ENCODE measurements at regions not wholly inside any gene's neighbourhood (a gene's known extent, or its start where the extent isn't known, plus 50 kb on each side); places are given as distances from the start of the nearest gene placed in this dataset.
"Not testable (repeated sequence)": the region's sequence is repeated elsewhere in the genome, so short reads cannot be mapped to it uniquely, and the experiment has no call there.

DNA sequence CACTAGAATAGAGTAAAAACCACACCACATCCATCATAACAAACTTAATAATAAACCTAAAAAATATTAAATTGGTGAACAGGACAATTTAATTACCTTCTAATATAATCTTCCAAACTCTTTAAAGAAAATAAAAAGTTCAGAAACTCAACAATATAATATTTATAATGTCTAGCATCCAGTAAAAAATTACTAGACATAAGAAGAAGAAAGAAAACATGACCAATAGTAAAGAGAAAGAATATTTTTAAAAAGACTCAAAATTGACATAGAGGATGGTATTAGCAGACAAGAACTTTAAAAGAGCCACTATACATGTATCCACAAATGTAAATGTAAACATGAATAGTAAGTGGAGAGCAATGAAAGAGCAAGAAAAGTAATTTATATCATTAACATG is 388.4 kb downstream of the TFEC start:
- DNase-seq (ENCODE audit: low spot score) = no peak

GRCh38 chr7:115638853-115639252 is 391.7 kb downstream of the TFEC start:
- DNase-seq (ENCODE audit: low spot score) = no peak

- no peak for DNase-seq (ENCODE audit: low spot score)
Observed at GRCh38 chr7:115637128-115637527, 393.4 kb downstream of the TFEC start.

- DNase-seq (ENCODE audit: low spot score) = peak; percentile 13
Observed at GRCh38 chr7:115635876-115636275, 394.7 kb downstream of the TFEC start.

DNA sequence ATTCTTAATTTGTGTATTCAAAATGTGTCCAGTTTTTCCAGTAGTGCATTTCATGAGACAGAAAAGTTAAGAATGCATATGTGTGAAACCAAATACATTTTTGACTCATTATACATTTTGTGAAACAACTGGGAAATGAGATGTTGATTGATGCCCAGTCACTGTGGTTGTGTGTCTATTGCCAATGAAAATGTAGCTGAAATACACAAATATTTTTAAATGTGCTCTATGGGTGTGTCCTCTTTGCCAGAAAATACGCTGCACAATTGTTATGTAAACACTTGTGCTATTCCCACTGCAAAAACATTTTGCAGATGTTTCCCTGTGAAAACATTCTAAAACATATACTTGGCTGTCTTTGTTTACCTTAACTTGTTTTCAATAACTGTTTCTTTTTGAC is 395.2 kb downstream of the TFEC start:
- DNase-seq (ENCODE audit: low spot score) = peak; percentile 17

GRCh38 chr7:115634633-115635032 is 395.9 kb downstream of the TFEC start:
- DNase-seq (ENCODE audit: low spot score) = no peak

- no peak for DNase-seq (ENCODE audit: low spot score)
Observed at GRCh38 chr7:115632636-115633035, 397.9 kb downstream of the TFEC start.

- DNase-seq (ENCODE audit: low spot score) = no peak
Observed at GRCh38 chr7:115631782-115632181, 398.8 kb downstream of the TFEC start.

DNA sequence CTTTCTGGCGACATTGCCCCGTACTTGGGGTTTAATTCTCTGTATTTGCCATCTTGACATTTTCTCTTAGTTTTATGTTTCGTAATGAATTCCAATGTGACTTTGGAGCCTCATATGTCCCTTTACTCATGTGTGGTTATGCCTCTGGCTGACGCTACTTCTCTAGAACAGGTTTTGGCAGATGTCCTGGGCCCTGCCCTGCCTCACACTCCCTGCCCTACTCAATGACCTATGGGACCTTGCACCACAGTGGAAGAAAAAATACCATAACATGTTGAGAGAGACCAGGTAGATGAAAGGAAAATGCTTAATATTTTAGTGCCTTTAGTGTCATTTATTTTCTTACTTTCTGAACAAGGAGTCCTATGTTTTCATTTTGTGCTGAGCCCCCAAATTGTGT is 400.5 kb downstream of the TFEC start:
- no peak for DNase-seq (ENCODE audit: low spot score)

DNA sequence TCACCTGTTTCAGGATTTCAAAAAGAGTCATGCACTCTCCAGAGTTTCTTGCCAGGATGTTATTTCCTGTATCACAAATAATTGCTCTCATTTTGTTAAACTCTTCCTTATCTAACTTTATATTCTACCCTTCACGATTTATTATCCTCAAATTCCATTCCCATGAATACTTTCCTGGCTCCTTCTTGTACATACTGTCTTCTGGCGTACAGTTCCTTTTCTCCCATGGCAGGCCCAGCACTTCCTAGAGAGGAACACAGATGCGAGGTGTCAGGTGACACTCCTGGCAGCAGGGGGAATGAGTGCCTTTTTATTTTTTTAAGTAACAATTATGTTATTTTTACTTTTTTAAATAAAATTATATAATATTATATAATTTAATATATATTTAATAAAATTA is 411.9 kb downstream of the TFEC start:
- peak; percentile 44 for DNase-seq (ENCODE audit: low spot score)

DNA sequence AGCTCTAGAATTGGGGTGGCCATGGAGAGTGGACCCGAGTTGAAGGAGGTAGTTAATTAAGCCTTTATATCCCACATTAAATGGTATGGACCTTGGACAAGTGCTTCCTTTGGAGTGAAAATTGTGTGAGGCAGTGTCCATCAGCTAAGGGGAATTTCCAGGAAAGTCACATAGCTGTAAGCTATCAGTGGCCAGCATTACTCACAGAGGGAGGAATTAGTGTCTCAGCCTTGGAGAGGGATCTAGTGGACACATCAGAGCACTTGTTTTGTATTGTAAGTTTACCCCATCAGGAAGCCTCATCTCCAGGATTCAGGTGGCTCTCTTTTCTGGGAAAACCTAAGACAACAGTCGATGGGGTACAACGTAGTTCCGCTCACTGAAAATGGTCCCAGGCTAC is 416.7 kb downstream of the TFEC start:
- DNase-seq (ENCODE audit: low spot score) = peak; percentile 26

DNA sequence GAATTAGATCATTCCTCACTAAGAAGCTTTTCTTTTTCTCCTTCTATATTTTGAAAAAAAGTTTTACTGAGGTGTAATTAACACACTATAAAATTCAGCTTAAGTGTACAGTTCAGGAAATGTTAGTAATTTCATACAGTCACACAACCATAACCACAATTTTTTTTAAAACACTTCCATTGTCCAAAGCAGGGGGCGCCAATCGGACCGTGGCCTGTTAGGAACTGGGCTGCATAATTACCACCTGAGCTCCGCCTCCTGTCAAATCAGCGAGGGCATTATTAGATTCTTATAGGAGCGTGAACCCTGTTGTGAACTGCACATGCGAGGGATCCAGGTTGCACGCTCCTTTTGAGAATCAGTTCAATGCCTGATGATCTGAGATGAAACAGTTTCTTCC is 427.1 kb downstream of the TFEC start:
- no peak for DNase-seq (ENCODE audit: low spot score)

GRCh38 chr7:115600207-115600606 is 430.4 kb downstream of the TFEC start:
- DNase-seq (ENCODE audit: low spot score) = peak; percentile 19

DNA sequence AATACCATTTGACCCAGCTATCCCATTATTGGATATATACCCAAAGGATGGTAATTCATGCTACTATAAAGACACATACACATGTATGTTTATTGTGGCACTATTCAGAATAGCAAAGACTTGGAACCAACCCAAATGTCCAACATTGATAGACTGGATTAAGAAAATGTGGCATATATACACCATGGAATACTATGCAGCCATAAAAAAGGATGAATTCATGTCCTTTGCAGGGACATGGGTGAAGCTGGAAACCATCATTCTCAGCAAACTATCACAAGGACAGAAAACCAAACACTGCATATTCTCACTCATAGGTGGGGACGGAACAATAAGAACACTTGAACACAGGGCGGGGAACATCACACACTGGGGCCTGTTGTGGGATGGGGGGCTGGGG is 431.4 kb downstream of the TFEC start:
- DNase-seq (ENCODE audit: low spot score) = not testable (repeated sequence)

DNA sequence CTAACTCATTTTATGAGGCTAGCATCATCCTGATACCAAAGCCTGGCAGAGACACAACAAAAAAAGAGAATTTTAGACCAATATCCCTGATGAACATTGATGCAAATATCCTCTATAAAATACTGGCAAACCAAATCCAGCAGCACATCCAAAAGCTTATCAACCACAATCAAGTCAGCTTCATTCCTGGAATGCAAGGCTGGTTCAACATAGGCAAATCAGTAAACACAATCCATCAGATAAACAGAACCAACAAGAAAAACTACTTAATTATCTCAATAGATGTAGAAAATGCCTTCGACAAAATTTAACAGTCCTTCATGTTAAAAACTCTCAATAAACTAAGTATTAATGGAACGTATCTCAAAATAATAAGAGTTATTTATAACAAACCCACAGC is 433.3 kb downstream of the TFEC start:
- DNase-seq (ENCODE audit: low spot score) = not testable (repeated sequence)

DNA sequence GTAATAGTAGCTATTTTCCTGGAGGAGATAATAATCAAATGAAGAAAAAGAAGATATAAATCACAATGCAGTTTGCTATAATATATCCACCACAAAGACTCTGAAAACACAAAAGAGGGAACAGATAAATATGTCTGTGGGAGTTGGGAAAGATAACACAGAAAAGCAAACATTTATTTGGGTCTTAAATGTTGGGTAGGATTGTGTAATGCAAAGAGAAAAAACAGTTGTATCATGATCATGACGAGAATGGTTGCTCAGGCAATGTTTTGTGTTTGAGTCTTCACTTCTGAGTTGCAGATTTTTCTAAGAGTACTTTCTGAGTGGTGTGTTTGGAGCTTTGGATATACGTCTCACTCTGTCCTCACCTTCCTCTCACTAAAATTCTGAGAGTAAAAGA is 437.5 kb downstream of the TFEC start:
- DNase-seq (ENCODE audit: low spot score) = no peak

DNA sequence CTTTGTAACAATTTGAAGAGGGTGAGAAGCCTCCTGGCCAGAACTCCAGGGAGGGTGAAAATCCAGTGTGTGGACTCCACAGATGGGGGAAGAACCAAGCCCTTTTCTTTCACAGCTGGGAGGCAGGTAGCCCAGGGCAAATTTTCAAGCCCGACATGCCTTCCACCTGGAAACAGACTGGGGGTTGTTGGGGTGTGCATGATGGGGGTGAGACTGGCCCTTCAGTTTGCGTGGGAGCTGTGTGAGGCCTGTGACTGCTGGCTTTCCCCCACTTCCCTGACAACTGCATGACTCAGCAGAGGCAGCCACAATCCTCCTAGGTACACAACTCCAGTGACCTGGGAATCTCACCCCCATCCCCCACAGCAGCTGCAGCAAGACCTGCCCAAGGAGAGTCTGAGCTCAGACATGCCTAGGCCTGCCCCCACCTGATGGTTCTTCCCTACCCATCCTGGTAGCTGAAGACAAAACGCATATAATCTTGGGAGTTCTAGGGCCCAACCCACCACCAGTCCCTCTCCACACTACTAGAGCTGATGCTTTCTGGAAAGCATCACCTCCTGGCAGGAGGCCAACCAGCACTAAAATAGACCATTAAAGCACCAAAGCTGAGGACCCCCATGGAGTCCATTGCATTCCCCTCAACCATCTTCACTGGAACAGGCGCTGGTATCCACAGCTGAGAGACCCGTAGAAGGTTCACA is 445.4 kb downstream of the TFEC start:
- no peak for DNase-seq (ENCODE audit: low spot score)

- no peak for DNase-seq (ENCODE audit: low spot score)
Observed at GRCh38 chr7:115582956-115583355, 447.6 kb downstream of the TFEC start.

DNA sequence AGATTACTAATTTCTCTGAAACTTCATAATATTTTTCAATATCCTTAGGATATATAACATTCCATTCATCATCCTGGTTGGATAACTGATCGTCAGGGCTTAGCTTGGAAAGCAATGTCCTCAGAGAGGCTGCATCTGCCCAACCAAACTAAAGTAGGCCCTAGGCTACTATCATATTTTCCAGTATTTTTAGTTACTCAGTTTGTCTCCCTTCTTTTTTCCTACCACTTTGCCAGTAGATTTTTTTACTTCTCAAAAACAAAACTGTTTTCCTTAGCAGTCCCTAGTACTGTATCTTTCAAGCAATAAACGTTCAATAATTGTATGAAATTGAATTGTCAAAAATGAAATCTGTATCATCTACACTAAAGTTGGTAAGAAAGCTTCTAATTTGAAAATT is 452.0 kb downstream of the TFEC start:
- DNase-seq (ENCODE audit: low spot score) = no peak

DNA sequence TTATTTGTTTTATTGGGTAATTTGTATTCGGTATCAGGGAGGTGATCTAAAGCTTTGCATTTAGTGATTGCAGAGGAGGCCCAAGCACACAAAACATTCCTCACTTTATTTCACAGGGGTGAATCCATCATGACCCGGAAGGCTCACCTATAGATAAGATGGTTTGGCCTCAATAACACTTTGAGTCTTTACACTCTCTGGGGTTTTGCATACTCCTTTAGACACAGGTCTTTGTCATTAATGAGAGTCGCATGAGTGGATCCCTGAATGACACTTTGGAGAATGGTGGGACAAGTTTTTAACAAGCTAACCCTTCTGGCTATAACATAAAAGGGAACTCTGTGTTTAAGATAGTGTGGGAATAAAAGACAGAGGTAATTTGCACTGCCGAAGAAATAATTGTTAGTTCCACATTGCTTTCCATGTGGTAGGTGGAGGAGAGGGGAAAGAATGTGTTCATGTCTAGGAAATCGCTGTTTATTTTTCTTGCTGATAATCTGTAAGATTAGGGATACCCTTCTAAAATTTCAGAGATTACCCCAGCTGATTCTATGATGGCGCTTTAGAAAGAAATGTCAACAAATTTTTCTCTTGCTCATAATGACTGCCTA is 455.8 kb downstream of the TFEC start:
- no peak for DNase-seq (ENCODE audit: low spot score)

DNA sequence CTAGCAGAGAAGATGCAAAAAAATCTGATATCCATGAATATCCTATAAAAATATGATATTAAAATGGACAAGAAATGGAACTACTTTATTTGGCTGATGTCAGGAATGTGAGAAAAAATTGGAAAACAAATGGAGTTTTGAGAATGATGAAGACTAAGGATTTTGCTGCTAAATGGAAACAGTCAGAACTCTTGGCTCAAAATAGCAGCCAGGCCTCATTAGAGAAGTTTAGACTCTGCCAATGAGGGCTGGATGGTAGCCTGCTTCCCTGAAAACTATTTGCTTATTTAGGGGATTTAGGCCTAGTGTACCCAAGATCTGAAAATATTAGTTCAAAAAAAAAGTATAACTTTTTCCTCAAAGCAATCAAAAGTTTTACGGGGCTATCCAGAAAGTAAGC is 458.5 kb downstream of the TFEC start:
- no peak for DNase-seq (ENCODE audit: low spot score)

DNA sequence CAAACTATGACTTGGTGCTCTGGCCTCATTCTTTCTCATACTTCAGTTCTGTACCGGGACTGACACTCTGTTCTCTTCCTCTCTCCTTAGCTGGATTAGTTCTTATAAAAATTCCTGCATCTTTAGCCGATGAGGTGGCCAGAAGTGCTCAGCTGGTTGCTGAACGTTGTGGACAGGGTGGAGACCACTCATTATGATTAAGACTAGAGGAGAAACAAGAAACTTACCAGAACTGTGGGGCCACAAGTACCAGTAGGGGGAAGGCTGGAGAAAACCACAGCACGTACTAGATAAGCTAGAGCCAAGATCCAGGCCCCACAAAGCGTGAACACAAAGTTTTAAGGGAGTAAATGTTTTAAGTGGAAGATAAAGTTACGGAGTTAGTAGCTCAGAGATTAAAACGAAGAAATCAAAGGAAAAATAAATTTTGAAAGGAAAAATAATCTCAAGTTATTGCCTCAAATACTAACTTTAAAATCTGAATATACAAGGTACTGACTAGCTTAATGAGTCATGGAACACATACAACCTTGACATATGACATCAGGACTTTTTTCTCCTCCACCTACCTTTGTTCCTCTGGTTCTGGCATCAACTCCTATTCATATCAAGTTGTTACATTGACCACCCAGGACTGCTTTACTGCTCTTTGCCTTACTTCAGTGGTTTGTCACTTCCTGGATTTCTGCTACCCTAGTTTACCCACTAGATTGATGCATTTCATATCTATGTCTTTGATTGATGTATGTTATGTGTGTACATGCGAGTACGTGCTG is 469.0 kb downstream of the TFEC start:
- DNase-seq (ENCODE audit: low spot score) = peak; percentile 67

DNA sequence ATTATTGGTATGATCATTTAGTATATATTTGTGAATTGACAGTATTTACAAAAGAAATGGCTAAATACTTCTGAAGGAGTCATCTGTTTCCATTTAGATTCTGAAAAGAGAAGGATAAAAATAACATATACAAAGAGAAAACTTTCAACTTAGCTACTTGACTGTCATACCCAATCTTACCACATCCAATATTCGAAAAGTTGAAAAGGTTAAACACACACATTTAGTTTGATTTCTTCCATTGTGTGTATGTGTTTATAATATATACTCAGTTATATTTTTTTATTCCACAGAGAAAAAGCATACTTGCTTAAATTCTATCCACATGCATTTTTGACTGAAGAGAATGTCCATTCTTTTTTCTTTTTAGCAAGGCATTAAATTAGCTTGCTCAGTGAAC is 470.7 kb downstream of the TFEC start:
- DNase-seq (ENCODE audit: low spot score) = no peak
